Nephron progenitor cell (in vitro differentiated cells): ENCODE measurements at regions not wholly inside any gene's neighbourhood (a gene's known extent, or its start where the extent isn't known, plus 50 kb on each side); places are given as distances from the start of the nearest gene placed in this dataset.

Experiments
- DNase-seq: peaks from one replicate; pipeline ENCODE4 v3.0.0; 2021
- H3K27ac Mint-ChIP-seq: 2 replicates; pipeline ENCODE4 v1.8.0; 2021; ENCODE audit warnings: mild to moderate bottlenecking, moderate library complexity, mixed read lengths
- H3K27me3 Mint-ChIP-seq: 2 replicates; pipeline ENCODE4 v1.8.0; 2021; ENCODE audit warnings: mild to moderate bottlenecking, low read depth, mixed read lengths; ENCODE audit not compliant: poor library complexity
- H3K36me3 Mint-ChIP-seq: 2 replicates; pipeline ENCODE4 v1.8.0; 2021; ENCODE audit warnings: low read depth, mixed read lengths
- H3K4me1 Mint-ChIP-seq: 2 replicates; pipeline ENCODE4 v1.8.0; 2021; ENCODE audit warnings: mixed read lengths
- H3K4me3 Mint-ChIP-seq: 2 replicates; pipeline ENCODE4 v1.8.0; 2021; ENCODE audit warnings: mild to moderate bottlenecking, moderate library complexity, mixed read lengths
- H3K9me3 Mint-ChIP-seq: 2 replicates; pipeline ENCODE4 v1.8.0; 2021; ENCODE audit warnings: mild to moderate bottlenecking, moderate library complexity, mixed read lengths
- TF ChIP-seq, protein P1 (sequence below): fragments of 200-600 bp; sonication (generic); IDR thresholded peaks from 2 replicates; pipeline ENCODE4 v1.5.0; 2021; ENCODE audit warnings: antibody characterized with exemption

DNA sequence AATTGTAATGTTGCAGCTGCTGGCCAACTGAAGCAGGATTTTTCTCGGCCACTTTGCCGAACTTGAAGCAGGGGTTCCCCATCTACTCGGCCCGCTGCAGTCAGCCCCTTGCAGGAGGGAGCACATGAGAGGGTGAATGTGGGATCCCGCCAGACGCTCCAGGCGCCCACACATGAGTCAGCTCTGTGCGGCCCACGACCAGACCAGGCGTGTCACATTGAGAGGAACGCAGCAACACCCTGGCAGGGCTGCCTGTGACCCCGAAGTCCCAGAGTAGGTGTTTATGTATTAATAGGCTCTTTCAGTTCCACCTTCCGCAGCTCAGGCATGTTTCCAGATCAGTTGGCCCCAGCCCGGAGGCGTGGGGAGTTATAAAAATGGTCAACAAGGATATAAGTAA lies 344.7 kb upstream of the PABPC4L start:
- peaks cover 33% of the 10 kb centered on the region for H3K9me3 Mint-ChIP-seq
- no peaks in the 10 kb centered on the region for H3K4me1 Mint-ChIP-seq
- no peak overlapping the region for H3K4me3 Mint-ChIP-seq
- TF ChIP-seq, protein P1, sequence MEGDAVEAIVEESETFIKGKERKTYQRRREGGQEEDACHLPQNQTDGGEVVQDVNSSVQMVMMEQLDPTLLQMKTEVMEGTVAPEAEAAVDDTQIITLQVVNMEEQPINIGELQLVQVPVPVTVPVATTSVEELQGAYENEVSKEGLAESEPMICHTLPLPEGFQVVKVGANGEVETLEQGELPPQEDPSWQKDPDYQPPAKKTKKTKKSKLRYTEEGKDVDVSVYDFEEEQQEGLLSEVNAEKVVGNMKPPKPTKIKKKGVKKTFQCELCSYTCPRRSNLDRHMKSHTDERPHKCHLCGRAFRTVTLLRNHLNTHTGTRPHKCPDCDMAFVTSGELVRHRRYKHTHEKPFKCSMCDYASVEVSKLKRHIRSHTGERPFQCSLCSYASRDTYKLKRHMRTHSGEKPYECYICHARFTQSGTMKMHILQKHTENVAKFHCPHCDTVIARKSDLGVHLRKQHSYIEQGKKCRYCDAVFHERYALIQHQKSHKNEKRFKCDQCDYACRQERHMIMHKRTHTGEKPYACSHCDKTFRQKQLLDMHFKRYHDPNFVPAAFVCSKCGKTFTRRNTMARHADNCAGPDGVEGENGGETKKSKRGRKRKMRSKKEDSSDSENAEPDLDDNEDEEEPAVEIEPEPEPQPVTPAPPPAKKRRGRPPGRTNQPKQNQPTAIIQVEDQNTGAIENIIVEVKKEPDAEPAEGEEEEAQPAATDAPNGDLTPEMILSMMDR: no peak
- no peak overlapping the region for H3K27ac Mint-ChIP-seq
- peaks cover 5% of the 10 kb centered on the region for H3K36me3 Mint-ChIP-seq
- no peak for DNase-seq
- no peaks in the 10 kb centered on the region for H3K27me3 Mint-ChIP-seq

DNA sequence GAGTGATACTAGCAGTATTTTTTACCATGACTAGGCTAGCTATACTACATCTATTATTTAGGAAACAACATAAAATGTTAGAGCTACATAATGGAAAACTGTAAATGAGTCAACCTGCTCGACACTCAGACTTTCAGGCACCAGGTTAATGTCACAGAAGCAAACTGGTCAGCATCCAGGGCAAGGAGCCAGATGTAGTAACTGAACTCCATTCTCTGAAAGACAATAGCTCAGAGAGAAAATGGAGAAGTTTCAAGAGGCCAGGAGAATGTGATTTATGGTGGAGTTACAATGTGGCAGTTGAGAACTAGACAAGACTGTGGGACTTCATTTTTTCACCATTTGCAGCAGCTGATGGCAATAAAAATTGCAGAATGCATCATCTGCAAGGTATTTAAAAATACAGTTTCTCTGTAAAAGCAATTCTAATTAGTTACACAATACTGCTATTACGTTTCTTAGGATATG lies 342.7 kb upstream of the PABPC4L start:
- Mint-ChIP-seq H3K4me1 (no peaks in the 10 kb centered on the region), H3K4me3 (no peak overlapping the region), H3K9me3 (peaks cover 28% of the 10 kb centered on the region), H3K27me3 (no peaks in the 10 kb centered on the region), H3K27ac (peak overlapping the region; percentile 13), H3K36me3 (peaks cover 5% of the 10 kb centered on the region)
- TF ChIP-seq, protein P1: no peak
- no peak for DNase-seq

DNA sequence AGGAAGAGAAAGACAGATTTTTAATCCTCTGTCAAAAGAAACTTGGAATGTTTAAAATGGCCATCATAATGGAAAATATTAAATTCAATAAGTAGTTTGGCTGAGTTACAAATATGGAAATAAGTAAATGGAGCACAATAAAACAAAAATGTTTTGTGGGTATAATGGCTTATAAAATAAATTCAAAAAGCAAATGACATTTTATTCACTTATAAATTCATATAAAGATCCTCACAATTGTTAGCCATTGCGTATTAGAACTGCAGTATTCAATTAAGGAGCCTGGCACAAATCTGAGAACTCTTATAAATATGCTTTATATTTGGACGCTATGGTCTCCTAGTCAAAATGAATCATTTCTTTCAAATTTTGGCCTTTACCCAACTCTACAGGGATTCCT lies 339.0 kb upstream of the PABPC4L start:
- Mint-ChIP-seq H3K9me3 (no peaks in the 10 kb centered on the region), H3K4me3 (no peak overlapping the region), H3K27ac (no peak overlapping the region), H3K27me3 (no peaks in the 10 kb centered on the region), H3K36me3 (no peaks in the 10 kb centered on the region), H3K4me1 (no peaks in the 10 kb centered on the region)
- DNase-seq: no peak
- TF ChIP-seq, protein P1: no peak

DNA sequence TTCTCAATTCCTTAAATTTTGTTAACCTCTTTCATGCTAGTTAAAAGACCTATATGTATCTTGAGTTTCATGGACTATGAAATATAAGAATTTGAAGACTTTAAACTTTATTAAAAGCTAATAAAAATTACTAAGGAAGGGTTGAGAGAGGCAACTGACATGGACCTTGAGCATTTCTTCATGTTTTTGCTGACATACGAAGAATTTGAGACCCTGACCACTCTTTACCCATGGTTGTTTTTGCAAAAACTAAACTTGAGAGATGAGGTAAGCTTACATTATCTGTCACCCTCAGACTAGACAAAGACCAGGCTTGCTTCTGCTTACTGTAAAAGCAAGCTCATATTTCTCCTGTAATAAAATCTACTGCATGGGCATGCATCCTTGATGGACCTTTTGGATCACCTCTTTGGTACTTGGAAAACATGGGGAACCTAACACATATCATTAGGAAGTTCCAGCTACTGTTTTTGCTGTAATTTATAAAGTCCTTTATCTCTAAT lies 338.2 kb upstream of the PABPC4L start:
- TF ChIP-seq, protein P1: no peak
- Mint-ChIP-seq H3K27ac (no peak overlapping the region), H3K27me3 (no peaks in the 10 kb centered on the region), H3K4me1 (no peaks in the 10 kb centered on the region), H3K9me3 (no peaks in the 10 kb centered on the region), H3K36me3 (no peaks in the 10 kb centered on the region), H3K4me3 (no peak overlapping the region)
- no peak for DNase-seq

DNA sequence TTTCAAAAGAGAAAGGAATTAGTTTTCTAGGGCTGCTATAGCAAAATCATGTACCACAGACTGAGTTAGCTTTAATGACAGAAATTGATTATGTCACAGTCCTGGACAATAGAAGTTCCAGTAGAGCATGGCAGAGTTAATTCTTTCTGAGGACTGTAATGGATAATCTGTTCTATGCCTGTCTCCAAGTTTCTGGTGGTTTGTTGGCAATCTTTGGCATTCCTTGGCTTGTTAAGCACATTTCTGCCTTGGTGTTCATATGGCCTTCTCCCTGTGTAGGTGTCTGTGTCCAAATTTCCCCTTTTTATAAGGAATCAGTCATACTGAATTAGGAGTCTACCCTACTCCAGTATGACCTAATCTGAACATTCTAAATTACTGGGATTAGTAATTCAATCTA lies 336.1 kb upstream of the PABPC4L start:
- H3K27me3 Mint-ChIP-seq: no peaks in the 10 kb centered on the region
- H3K36me3 Mint-ChIP-seq: no peaks in the 10 kb centered on the region
- no peak overlapping the region for H3K27ac Mint-ChIP-seq
- DNase-seq: no peak
- no peaks in the 10 kb centered on the region for H3K9me3 Mint-ChIP-seq
- TF ChIP-seq, protein P1: no peak
- no peak overlapping the region for H3K4me3 Mint-ChIP-seq
- H3K4me1 Mint-ChIP-seq: no peaks in the 10 kb centered on the region

DNA sequence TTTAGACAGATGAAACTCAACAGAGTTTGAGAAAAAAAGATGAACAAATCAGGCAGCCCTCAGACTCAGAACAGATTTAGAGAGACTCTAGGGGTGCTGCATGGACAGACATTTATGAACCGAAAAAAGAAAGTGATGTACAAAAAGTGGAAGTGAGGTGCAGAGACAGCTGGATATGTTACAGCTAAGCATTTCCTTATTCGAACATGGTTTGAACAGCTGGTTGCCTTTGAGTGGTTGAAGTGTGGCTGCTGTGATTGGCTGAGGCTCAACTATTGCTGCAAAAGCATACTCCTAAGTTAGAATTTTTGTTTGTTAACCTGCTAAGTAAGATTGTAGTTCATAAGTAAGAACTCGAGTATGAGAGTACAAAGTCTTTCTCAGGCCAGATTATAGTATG lies 331.5 kb upstream of the PABPC4L start:
- TF ChIP-seq, protein P1: no peak
- H3K27ac Mint-ChIP-seq: no peak overlapping the region
- no peak for DNase-seq
- H3K4me1 Mint-ChIP-seq: no peaks in the 10 kb centered on the region
- no peaks in the 10 kb centered on the region for H3K27me3 Mint-ChIP-seq
- H3K9me3 Mint-ChIP-seq: no peaks in the 10 kb centered on the region
- no peaks in the 10 kb centered on the region for H3K36me3 Mint-ChIP-seq
- H3K4me3 Mint-ChIP-seq: no peak overlapping the region
